ENCODE measurements at regions not wholly inside any gene's neighbourhood (a gene's known extent, or its start where the extent isn't known, plus 50 kb on each side); places are given as distances from the start of the nearest gene placed in this dataset.

DNA sequence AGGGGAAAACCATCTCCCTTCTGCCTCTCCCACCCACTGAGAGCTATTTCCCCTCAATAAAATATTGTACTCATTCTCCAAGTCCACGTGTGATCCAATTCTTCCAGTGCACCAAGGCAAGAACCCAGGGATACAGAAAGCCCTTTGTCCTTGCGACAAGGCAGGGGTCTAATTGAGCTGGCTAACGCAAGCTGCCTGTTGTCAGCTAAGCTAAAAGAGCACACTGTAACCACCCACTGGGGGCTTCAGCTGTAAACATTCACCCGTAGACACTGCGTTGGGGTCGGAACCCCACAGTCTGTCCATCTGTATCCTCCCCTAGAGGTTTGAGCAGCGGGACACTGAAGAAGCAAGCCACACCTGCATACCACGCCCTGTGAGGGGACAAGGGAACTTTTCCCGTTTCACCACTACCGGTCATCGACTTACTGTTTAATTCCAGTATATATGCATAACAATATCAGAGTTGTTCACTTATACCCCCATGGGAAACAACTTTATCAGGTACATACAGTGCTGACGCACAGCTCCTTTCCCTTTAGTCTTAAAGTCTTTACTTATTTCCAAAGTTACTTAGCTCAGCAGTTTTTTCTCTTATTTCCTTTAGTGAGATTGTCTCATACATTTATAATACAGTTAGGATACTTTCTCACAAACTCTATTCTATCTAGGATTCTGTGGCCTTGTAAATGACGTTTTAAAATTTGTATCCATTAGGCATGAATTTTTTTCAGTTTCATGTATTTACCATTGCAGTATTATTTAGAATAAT, 721.6 kb downstream of the ANKRD7 start (continued):
- TF ChIP-seq EZH2phosphoT487 (IDR thresholded peaks at IDR 0.05; ENCODE audit: unreplicated experiment) (no peak), JUNB (IDR thresholded peaks at IDR 0.05; ENCODE audit: unreplicated experiment) (no peak), NANOG (IDR thresholded peaks at IDR 0.05; ENCODE audit: borderline replicate concordance) (no peak), CREB1 (CRISPR knock-in tag; IDR thresholded peaks at IDR 0.05; ENCODE audit: low read depth) (no peak)
- TF ChIP-seq, protein P1, sequence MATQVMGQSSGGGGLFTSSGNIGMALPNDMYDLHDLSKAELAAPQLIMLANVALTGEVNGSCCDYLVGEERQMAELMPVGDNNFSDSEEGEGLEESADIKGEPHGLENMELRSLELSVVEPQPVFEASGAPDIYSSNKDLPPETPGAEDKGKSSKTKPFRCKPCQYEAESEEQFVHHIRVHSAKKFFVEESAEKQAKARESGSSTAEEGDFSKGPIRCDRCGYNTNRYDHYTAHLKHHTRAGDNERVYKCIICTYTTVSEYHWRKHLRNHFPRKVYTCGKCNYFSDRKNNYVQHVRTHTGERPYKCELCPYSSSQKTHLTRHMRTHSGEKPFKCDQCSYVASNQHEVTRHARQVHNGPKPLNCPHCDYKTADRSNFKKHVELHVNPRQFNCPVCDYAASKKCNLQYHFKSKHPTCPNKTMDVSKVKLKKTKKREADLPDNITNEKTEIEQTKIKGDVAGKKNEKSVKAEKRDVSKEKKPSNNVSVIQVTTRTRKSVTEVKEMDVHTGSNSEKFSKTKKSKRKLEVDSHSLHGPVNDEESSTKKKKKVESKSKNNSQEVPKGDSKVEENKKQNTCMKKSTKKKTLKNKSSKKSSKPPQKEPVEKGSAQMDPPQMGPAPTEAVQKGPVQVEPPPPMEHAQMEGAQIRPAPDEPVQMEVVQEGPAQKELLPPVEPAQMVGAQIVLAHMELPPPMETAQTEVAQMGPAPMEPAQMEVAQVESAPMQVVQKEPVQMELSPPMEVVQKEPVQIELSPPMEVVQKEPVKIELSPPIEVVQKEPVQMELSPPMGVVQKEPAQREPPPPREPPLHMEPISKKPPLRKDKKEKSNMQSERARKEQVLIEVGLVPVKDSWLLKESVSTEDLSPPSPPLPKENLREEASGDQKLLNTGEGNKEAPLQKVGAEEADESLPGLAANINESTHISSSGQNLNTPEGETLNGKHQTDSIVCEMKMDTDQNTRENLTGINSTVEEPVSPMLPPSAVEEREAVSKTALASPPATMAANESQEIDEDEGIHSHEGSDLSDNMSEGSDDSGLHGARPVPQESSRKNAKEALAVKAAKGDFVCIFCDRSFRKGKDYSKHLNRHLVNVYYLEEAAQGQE (IDR thresholded peaks at IDR 0.05; ENCODE audit: unreplicated experiment), result no peak
- TF ChIP-seq, protein P2, sequence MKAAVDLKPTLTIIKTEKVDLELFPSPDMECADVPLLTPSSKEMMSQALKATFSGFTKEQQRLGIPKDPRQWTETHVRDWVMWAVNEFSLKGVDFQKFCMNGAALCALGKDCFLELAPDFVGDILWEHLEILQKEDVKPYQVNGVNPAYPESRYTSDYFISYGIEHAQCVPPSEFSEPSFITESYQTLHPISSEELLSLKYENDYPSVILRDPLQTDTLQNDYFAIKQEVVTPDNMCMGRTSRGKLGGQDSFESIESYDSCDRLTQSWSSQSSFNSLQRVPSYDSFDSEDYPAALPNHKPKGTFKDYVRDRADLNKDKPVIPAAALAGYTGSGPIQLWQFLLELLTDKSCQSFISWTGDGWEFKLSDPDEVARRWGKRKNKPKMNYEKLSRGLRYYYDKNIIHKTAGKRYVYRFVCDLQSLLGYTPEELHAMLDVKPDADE (IDR thresholded peaks at IDR 0.05), result no peak

DNA sequence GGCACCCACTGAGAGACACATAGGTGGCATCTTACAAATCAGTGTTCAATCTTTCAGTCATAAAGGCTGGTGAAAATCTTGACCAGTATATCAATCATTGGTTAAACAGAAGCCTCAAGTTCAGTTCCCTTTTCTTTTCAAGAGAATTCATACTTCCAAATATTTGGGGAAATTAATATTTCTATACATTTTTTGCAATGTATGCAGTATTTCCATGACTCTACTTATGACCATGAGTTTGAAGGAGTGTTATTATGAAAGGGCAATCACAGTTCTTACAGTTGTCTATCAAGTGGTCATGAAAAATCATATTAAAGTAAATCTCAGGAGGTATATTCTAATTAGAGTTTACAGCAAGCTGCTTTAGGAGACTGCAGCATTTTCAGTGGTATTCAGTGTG, 724.0 kb downstream of the ANKRD7 start:
- Histone ChIP-seq H3K27ac (ENCODE audit: low read depth) (no peak overlapping the region), H3K79me2 (replicated peaks; ENCODE audit: insufficient read depth) (no peaks in the 10 kb centered on the region), H4K20me1 (replicated peaks; ENCODE audit: insufficient read depth) (no peaks in the 10 kb centered on the region), H3K4me2 (no peak overlapping the region), H2AFZ (no peak overlapping the region), H3K27me3 (ENCODE audit: insufficient read depth) (no peaks in the 10 kb centered on the region), H3F3A (replicated peaks; ENCODE audit: low read depth) (no peaks in the 10 kb centered on the region), H3K36me3 (ENCODE audit: insufficient read depth) (no peaks in the 10 kb centered on the region), H3K4me3 (no peak overlapping the region), H3K9me2 (ENCODE audit: insufficient read depth) (0 out of 2 replicates have a peak, but pooled peaks cover 3% of the 10 kb centered on the region), H3K4me1 (ENCODE audit: insufficient read depth) (no peaks in the 10 kb centered on the region)
- Mint-ChIP-seq H3K9me3 (peaks cover 19% of the 10 kb centered on the region; the same call in 2 of the 3 replicates), H3K27me3 (ENCODE audit: insufficient read depth, low read depth, poor library complexity) (no peaks in the 10 kb centered on the region), H3K27ac (no peak overlapping the region), H3K36me3 (ENCODE audit: low read depth) (peaks cover 14% of the 10 kb centered on the region; the same call in 1 of the 3 replicates), H3K4me3 (no peak overlapping the region), H3K4me1 (no peaks in the 10 kb centered on the region; the same call in 2 of the 3 replicates)
- ATAC-seq, result no peak
- no peak for DNase-seq (ENCODE audit: low spot score)
- TF ChIP-seq, protein P3, sequence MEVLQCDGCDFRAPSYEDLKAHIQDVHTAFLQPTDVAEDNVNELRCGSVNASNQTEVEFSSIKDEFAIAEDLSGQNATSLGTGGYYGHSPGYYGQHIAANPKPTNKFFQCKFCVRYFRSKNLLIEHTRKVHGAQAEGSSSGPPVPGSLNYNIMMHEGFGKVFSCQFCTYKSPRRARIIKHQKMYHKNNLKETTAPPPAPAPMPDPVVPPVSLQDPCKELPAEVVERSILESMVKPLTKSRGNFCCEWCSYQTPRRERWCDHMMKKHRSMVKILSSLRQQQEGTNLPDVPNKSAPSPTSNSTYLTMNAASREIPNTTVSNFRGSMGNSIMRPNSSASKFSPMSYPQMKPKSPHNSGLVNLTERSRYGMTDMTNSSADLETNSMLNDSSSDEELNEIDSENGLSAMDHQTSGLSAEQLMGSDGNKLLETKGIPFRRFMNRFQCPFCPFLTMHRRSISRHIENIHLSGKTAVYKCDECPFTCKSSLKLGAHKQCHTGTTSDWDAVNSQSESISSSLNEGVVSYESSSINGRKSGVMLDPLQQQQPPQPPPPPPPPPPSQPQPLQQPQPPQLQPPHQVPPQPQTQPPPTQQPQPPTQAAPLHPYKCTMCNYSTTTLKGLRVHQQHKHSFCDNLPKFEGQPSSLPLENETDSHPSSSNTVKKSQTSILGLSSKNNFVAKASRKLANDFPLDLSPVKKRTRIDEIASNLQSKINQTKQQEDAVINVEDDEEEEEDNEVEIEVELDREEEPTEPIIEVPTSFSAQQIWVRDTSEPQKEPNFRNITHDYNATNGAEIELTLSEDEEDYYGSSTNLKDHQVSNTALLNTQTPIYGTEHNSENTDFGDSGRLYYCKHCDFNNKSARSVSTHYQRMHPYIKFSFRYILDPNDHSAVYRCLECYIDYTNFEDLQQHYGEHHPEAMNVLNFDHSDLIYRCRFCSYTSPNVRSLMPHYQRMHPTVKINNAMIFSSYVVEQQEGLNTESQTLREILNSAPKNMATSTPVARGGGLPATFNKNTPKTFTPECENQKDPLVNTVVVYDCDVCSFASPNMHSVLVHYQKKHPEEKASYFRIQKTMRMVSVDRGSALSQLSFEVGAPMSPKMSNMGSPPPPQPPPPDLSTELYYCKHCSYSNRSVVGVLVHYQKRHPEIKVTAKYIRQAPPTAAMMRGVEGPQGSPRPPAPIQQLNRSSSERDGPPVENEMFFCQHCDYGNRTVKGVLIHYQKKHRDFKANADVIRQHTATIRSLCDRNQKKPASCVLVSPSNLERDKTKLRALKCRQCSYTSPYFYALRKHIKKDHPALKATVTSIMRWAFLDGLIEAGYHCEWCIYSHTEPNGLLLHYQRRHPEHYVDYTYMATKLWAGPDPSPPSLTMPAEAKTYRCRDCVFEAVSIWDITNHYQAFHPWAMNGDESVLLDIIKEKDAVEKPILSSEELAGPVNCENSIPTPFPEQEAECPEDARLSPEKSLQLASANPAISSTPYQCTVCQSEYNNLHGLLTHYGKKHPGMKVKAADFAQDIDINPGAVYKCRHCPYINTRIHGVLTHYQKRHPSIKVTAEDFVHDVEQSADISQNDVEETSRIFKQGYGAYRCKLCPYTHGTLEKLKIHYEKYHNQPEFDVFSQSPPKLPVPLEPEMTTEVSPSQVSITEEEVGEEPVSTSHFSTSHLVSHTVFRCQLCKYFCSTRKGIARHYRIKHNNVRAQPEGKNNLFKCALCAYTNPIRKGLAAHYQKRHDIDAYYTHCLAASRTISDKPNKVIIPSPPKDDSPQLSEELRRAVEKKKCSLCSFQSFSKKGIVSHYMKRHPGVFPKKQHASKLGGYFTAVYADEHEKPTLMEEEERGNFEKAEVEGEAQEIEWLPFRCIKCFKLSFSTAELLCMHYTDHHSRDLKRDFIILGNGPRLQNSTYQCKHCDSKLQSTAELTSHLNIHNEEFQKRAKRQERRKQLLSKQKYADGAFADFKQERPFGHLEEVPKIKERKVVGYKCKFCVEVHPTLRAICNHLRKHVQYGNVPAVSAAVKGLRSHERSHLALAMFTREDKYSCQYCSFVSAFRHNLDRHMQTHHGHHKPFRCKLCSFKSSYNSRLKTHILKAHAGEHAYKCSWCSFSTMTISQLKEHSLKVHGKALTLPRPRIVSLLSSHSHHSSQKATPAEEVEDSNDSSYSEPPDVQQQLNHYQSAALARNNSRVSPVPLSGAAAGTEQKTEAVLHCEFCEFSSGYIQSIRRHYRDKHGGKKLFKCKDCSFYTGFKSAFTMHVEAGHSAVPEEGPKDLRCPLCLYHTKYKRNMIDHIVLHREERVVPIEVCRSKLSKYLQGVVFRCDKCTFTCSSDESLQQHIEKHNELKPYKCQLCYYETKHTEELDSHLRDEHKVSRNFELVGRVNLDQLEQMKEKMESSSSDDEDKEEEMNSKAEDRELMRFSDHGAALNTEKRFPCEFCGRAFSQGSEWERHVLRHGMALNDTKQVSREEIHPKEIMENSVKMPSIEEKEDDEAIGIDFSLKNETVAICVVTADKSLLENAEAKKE (CRISPR knock-in tag; IDR thresholded peaks at IDR 0.05), result no peak
- TF ChIP-seq, protein P1 (IDR thresholded peaks at IDR 0.05; ENCODE audit: unreplicated experiment), result no peak
- TF ChIP-seq POLR2AphosphoS5 (IDR thresholded peaks at IDR 0.05; ENCODE audit: low read depth) (no peak), EZH2 (IDR thresholded peaks at IDR 0.05; ENCODE audit: low read depth, unreplicated experiment) (no peak)

Data from GM23338 (cell line).